ENCODE measurements at regions not wholly inside any gene's neighbourhood (a gene's known extent, or its start where the extent isn't known, plus 50 kb on each side); places are given as distances from the start of the nearest gene placed in this dataset.

DNA sequence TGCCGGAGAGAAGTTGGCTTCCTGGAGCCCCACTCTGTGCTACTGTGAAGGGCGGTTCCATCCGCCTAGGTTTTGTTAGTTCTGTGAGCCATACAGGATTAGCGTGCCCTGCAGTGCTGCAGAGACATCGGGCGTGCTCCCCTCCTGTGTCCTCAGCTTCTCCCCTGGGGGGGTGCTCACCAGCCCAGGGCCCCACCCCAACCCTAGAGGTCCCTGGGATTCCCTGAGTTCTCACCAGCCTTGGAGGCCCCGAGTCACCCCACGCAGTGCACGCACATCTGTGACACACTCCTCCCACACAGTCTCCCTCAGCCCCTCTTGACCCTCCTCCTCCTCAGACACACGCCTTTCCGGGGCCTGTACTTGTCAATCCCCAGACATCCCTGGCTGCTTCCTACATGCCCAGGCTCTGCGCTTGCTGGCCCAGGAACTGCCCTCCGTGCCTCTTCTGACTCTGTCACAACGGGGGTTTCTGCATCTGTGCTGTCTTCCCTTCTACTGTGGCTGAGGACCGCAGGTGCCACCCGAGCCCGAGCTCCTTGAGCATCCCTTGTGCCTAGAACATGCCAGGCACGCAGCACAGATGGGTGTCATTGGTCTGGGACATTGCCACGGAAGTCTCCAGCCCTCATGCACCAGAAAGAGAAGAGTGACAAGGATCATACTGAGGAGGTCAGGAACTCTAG lies 123.2 kb upstream of the RPS6KA2 start:
- TF ChIP-seq, protein P1, sequence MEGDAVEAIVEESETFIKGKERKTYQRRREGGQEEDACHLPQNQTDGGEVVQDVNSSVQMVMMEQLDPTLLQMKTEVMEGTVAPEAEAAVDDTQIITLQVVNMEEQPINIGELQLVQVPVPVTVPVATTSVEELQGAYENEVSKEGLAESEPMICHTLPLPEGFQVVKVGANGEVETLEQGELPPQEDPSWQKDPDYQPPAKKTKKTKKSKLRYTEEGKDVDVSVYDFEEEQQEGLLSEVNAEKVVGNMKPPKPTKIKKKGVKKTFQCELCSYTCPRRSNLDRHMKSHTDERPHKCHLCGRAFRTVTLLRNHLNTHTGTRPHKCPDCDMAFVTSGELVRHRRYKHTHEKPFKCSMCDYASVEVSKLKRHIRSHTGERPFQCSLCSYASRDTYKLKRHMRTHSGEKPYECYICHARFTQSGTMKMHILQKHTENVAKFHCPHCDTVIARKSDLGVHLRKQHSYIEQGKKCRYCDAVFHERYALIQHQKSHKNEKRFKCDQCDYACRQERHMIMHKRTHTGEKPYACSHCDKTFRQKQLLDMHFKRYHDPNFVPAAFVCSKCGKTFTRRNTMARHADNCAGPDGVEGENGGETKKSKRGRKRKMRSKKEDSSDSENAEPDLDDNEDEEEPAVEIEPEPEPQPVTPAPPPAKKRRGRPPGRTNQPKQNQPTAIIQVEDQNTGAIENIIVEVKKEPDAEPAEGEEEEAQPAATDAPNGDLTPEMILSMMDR (IDR thresholded peaks at IDR 0.05 in 8 of 11, conservative IDR thresholded peaks at IDR 0.05 in 3 of 11): no peak
- no peak for TF ChIP-seq POLR2A (IDR thresholded peaks at IDR 0.05)
- TF ChIP-seq POLR2AphosphoS5 (IDR thresholded peaks at IDR 0.05): no peak

Measured in spleen (tissue), 7 donors.